Mammary epithelial cell (primary cell): ENCODE measurements at regions not wholly inside any gene's neighbourhood (a gene's known extent, or its start where the extent isn't known, plus 50 kb on each side); places are given as distances from the start of the nearest gene placed in this dataset.

Source experiments
- CTCF ChIP-seq, 2 donors: IDR thresholded peaks in 1 of 2; conservative IDR thresholded peaks in 1 of 2; 2 replicates each; pipeline ENCODE4 v1.5.1; 2011 to 2012; ENCODE audit warnings: inconsistent platforms in 2 of 2, low read length in 2 of 2, mild to moderate bottlenecking in 2 of 2, control low read depth in 1 of 2, low read depth in 1 of 2; ENCODE audit not compliant: insufficient read depth in 1 of 2; ENCODE audit errors: extremely low read depth in 1 of 2
- EZH2 ChIP-seq: IDR thresholded peaks from 2 replicates; pipeline ENCODE4 v1.6.1; 2012; ENCODE audit warnings: low read length, inconsistent platforms, borderline replicate concordance

DNA sequence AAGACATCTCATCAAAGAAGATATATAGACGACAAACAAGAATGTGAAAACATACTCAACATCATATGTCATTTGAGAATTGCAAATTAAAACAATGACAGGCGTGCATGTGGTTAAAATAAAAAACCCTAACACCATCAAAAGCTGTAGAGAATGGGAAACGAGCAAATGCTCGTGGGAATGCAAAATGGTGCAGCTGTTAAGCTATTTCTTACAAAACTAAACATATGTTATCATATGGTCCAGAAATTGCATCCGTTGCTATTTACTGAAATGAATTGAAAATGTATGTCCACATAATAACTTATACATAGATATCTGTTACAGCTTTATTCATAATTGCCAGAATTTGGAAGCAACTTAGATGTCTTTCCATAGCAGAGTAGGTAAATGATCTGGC lies 574.4 kb downstream of the TNS3 start:
- no peak for TF ChIP-seq EZH2
- no peak for TF ChIP-seq CTCF (conservative IDR thresholded peaks at IDR 0.05 in 1 of 2, IDR thresholded peaks at IDR 0.05 in 1 of 2; ENCODE audit: extremely low read depth in 1 of 2, insufficient read depth in 1 of 2, low read depth in 1 of 2, low read length in 2 of 2)
